Astrocyte (in vitro differentiated cells and primary cell): ENCODE measurements at regions not wholly inside any gene's neighbourhood (a gene's known extent, or its start where the extent isn't known, plus 50 kb on each side); places are given as distances from the start of the nearest gene placed in this dataset.
A peak's percentile ranks its signal among the peaks of the same experiment; 100 is the strongest.

Experiments used
- DNase-seq: peaks from one replicate; pipeline ENCODE4 v3.0.0-alpha.2; 2010; ENCODE audit warnings: low read depth
- FAIRE-seq: peaks from 2 replicates; lab custom pipeline; 2011; peaks lifted over from hg19 to GRCh38; lab: Jason Lieb, UNC
- H2AFZ ChIP-seq: 2 replicates; pipeline ENCODE4 v1.6.0; 2012; ENCODE audit warnings: low read depth, low read length, inconsistent platforms
- H3K27ac ChIP-seq: 2 replicates; pipeline ENCODE4 v1.5.1; 2011; ENCODE audit warnings: low read depth, low read length, inconsistent platforms
- H3K27me3 ChIP-seq: 2 replicates; pipeline ENCODE4 v1.6.0; 2011; ENCODE audit warnings: low read length, inconsistent platforms; ENCODE audit not compliant: insufficient read depth
- H3K36me3 ChIP-seq: 2 replicates; pipeline ENCODE4 v1.5.1; 2011; ENCODE audit warnings: low read length, inconsistent platforms; ENCODE audit not compliant: insufficient read depth
- H3K4me1 ChIP-seq: 2 replicates; pipeline ENCODE4 v1.5.1; 2011; ENCODE audit warnings: low read length, inconsistent platforms; ENCODE audit not compliant: insufficient read depth
- H3K4me2 ChIP-seq: 2 replicates; pipeline ENCODE4 v1.6.0; 2012; ENCODE audit warnings: low read length, inconsistent platforms
- H3K4me3 ChIP-seq: 2 replicates; pipeline ENCODE4 v1.5.1; 2011; ENCODE audit warnings: low read depth, mild to moderate bottlenecking, low read length, inconsistent platforms; ENCODE audit not compliant: insufficient read depth
- H3K79me2 ChIP-seq: 2 replicates; pipeline ENCODE4 v1.6.0; 2012; ENCODE audit warnings: mild to moderate bottlenecking, low read length, inconsistent platforms; ENCODE audit not compliant: insufficient read depth
- H3K9ac ChIP-seq: 2 replicates; pipeline ENCODE4 v1.6.0; 2012; ENCODE audit warnings: mild to moderate bottlenecking, low read length, inconsistent platforms
- H3K9me3 ChIP-seq: 2 replicates; pipeline ENCODE4 v1.5.1; 2012; ENCODE audit warnings: low read depth, mild to moderate bottlenecking, low read length, inconsistent platforms; ENCODE audit not compliant: insufficient read depth
- H4K20me1 ChIP-seq: 2 replicates; pipeline ENCODE4 v1.6.0; 2012; ENCODE audit warnings: low read length, inconsistent platforms; ENCODE audit not compliant: insufficient read depth
- H3K27ac Mint-ChIP-seq: one replicate; pipeline ENCODE4 v1.8.0; 2021; ENCODE audit warnings: mild to moderate bottlenecking, mixed read lengths; ENCODE audit not compliant: unreplicated experiment
- H3K27me3 Mint-ChIP-seq: one replicate; pipeline ENCODE4 v1.8.0; 2021; ENCODE audit warnings: low read depth, mixed read lengths; ENCODE audit not compliant: unreplicated experiment
- H3K36me3 Mint-ChIP-seq: one replicate; pipeline ENCODE4 v1.8.0; 2021; ENCODE audit warnings: low read depth, mixed read lengths; ENCODE audit not compliant: unreplicated experiment
- H3K4me1 Mint-ChIP-seq: one replicate; pipeline ENCODE4 v1.8.0; 2021; ENCODE audit warnings: low read depth, mixed read lengths; ENCODE audit not compliant: unreplicated experiment
- H3K4me3 Mint-ChIP-seq: one replicate; pipeline ENCODE4 v1.8.0; 2021; ENCODE audit warnings: mild to moderate bottlenecking, moderate library complexity, mixed read lengths; ENCODE audit not compliant: unreplicated experiment
- H3K9me3 Mint-ChIP-seq: one replicate; pipeline ENCODE4 v1.8.0; 2021; ENCODE audit warnings: mild to moderate bottlenecking, mixed read lengths; ENCODE audit not compliant: unreplicated experiment
- CTCF ChIP-seq: IDR thresholded peaks from 2 replicates; pipeline ENCODE4 v1.5.1; 2011; ENCODE audit warnings: low read depth, mild to moderate bottlenecking, inconsistent platforms, low read length, moderate library complexity; ENCODE audit not compliant: insufficient read depth
- EZH2 ChIP-seq: IDR thresholded peaks from 2 replicates; pipeline ENCODE4 v1.6.1; 2012; ENCODE audit warnings: mild to moderate bottlenecking, low read length, inconsistent platforms; ENCODE audit not compliant: insufficient read depth

GRCh38 chr16:49020436-49020835 lies 261.2 kb downstream of the CBLN1 start:
- no peak for TF ChIP-seq CTCF
- TF ChIP-seq EZH2, result no peak
- H3K36me3 Mint-ChIP-seq, result no peaks in the 10 kb centered on the region
- H3K9me3 Mint-ChIP-seq, result no peaks in the 10 kb centered on the region
- Histone ChIP-seq H3K4me1 (peaks cover 21% of the 10 kb centered on the region), H3K36me3 (no peaks in the 10 kb centered on the region), H3K4me3 (no peak overlapping the region), H3K4me2 (peak overlapping the region; percentile 45), H2AFZ (no peak overlapping the region), H3K27ac (no peak overlapping the region), H3K9me3 (no peaks in the 10 kb centered on the region), H3K79me2 (no peaks in the 10 kb centered on the region), H3K9ac (no peak overlapping the region), H3K27me3 (peaks cover 10% of the 10 kb centered on the region), H4K20me1 (no peaks in the 10 kb centered on the region)
- H3K27me3 Mint-ChIP-seq, result peaks cover 9% of the 10 kb centered on the region
- FAIRE-seq, result no peak
- no peak overlapping the region for H3K4me3 Mint-ChIP-seq
- H3K4me1 Mint-ChIP-seq, result peaks cover 24% of the 10 kb centered on the region
- H3K27ac Mint-ChIP-seq, result no peak overlapping the region
- DNase-seq, result no peak

GRCh38 chr16:49019831-49020230 lies 261.8 kb downstream of the CBLN1 start:
- Histone ChIP-seq H3K9ac (no peak overlapping the region), H4K20me1 (no peaks in the 10 kb centered on the region), H3K4me3 (no peak overlapping the region), H3K9me3 (no peaks in the 10 kb centered on the region), H3K27ac (no peak overlapping the region), H3K36me3 (no peaks in the 10 kb centered on the region), H3K27me3 (peaks cover 10% of the 10 kb centered on the region), H2AFZ (no peak overlapping the region), H3K4me2 (peak overlapping the region; percentile 42), H3K4me1 (peaks cover 21% of the 10 kb centered on the region), H3K79me2 (no peaks in the 10 kb centered on the region)
- Mint-ChIP-seq H3K9me3 (no peaks in the 10 kb centered on the region), H3K4me3 (no peak overlapping the region), H3K36me3 (no peaks in the 10 kb centered on the region), H3K27ac (no peak overlapping the region), H3K27me3 (peaks cover 12% of the 10 kb centered on the region), H3K4me1 (peaks cover 19% of the 10 kb centered on the region)
- DNase-seq, result peak; percentile 24
- TF ChIP-seq EZH2 (no peak), CTCF (no peak)
- FAIRE-seq, result no peak

- DNase-seq (peak; percentile 71), FAIRE-seq (no peak)
- H3K9ac ChIP-seq, result no peak overlapping the region
- no peaks in the 10 kb centered on the region for H4K20me1 ChIP-seq
- H3K4me3 Mint-ChIP-seq, result no peak overlapping the region
- peaks cover 10% of the 10 kb centered on the region for H3K27me3 ChIP-seq
- no peak overlapping the region for H3K27ac ChIP-seq
- peak overlapping the region; percentile 42 for H3K4me2 ChIP-seq
- no peak overlapping the region for H3K4me3 ChIP-seq
- peaks cover 19% of the 10 kb centered on the region for H3K27me3 Mint-ChIP-seq
- H3K4me1 ChIP-seq, result peaks cover 21% of the 10 kb centered on the region
- peak overlapping the region; percentile 18 for H2AFZ ChIP-seq
- TF ChIP-seq EZH2 (no peak), CTCF (no peak)
- H3K4me1 Mint-ChIP-seq, result peaks cover 14% of the 10 kb centered on the region
- no peak overlapping the region for H3K27ac Mint-ChIP-seq
- no peaks in the 10 kb centered on the region for H3K9me3 ChIP-seq
- H3K36me3 ChIP-seq, result no peaks in the 10 kb centered on the region
- H3K36me3 Mint-ChIP-seq, result no peaks in the 10 kb centered on the region
- no peaks in the 10 kb centered on the region for H3K79me2 ChIP-seq
- H3K9me3 Mint-ChIP-seq, result no peaks in the 10 kb centered on the region
These were observed 262.5 kb downstream of the CBLN1 start for GRCh38 chr16:49019081-49019633.
